CD8-positive, alpha-beta memory T cell (primary cell): ENCODE measurements at regions not wholly inside any gene's neighbourhood (a gene's known extent, or its start where the extent isn't known, plus 50 kb on each side); places are given as distances from the start of the nearest gene placed in this dataset.
A peak's percentile ranks its signal among the peaks of the same experiment; 100 is the strongest.

Source experiments
- CTCF ChIA-PET: fragments of 350-600 bp; sonication (Branson Sonifier 250); formaldehyde crosslinking; loops from one replicate; lab custom pipeline; 2021; ENCODE audit warnings: antibody characterized with exemption; lab: Charles Lee
- POLR2A ChIA-PET: fragments of 350-600 bp; sonication (Branson Sonifier 250); formaldehyde crosslinking; loops from one replicate; lab custom pipeline; 2021; ENCODE audit warnings: antibody characterized with exemption; lab: Charles Lee
- DNase-seq, 5 donors: peaks; one replicate each; pipeline versions ENCODE4 v3.0.0 to v3.0.0-alpha.2; 2020 to 2022; ENCODE audit warnings: mixed read lengths in 1 of 5
- H3K27ac ChIP-seq: one replicate; pipeline ENCODE4 v1.7.0; 2013; ENCODE audit warnings: low read depth, mild to moderate bottlenecking, low read length, moderate library complexity
- H3K27me3 ChIP-seq: 2 replicates; pipeline ENCODE4 v1.7.0; 2013; ENCODE audit warnings: low read length, mild to moderate bottlenecking; ENCODE audit not compliant: insufficient read depth, poor library complexity, severe bottlenecking
- H3K36me3 ChIP-seq: 2 replicates; pipeline ENCODE4 v1.7.0; 2013; ENCODE audit warnings: mild to moderate bottlenecking, low read length, moderate library complexity; ENCODE audit not compliant: insufficient read depth
- H3K4me1 ChIP-seq: 2 replicates; pipeline ENCODE4 v1.7.0; 2013; ENCODE audit warnings: mild to moderate bottlenecking, low read length, moderate library complexity; ENCODE audit not compliant: insufficient read depth
- H3K4me3 ChIP-seq: 2 replicates; pipeline ENCODE4 v1.7.0; 2013; ENCODE audit warnings: mild to moderate bottlenecking, low read length
- H3K9me3 ChIP-seq: 2 replicates; pipeline ENCODE4 v1.7.0; 2013; ENCODE audit warnings: mild to moderate bottlenecking, low read length
- H3K27ac Mint-ChIP-seq, 8 donors: one replicate each; pipeline ENCODE4 v1.8.0; 2020 to 2021; ENCODE audit warnings: mixed read lengths in 8 of 8, mild to moderate bottlenecking in 6 of 8, inconsistent platforms in 3 of 8, moderate library complexity in 3 of 8
- H3K27me3 Mint-ChIP-seq, 2 donors: one replicate each; pipeline ENCODE4 v1.8.0; 2020 to 2021; ENCODE audit warnings: mixed read lengths in 2 of 2, mild to moderate bottlenecking in 1 of 2, moderate library complexity in 1 of 2
- H3K36me3 Mint-ChIP-seq, 3 donors: one replicate each; pipeline ENCODE4 v1.8.0; 2020 to 2021; ENCODE audit warnings: mixed read lengths in 3 of 3, inconsistent platforms in 1 of 3, mild to moderate bottlenecking in 1 of 3
- H3K4me1 Mint-ChIP-seq, 3 donors: one replicate each; pipeline ENCODE4 v1.8.0; 2020 to 2021; ENCODE audit warnings: mixed read lengths in 3 of 3, inconsistent platforms in 1 of 3, mild to moderate bottlenecking in 1 of 3
- H3K4me3 Mint-ChIP-seq, 7 donors: one replicate each; pipeline ENCODE4 v1.8.0; 2020 to 2021; ENCODE audit warnings: mixed read lengths in 7 of 7, mild to moderate bottlenecking in 6 of 7, moderate library complexity in 4 of 7, inconsistent platforms in 2 of 7
- H3K9me3 Mint-ChIP-seq, 5 donors: one replicate each; pipeline ENCODE4 v1.8.0; 2020 to 2022; ENCODE audit warnings: mixed read lengths in 5 of 5, mild to moderate bottlenecking in 3 of 5, moderate library complexity in 2 of 5, inconsistent platforms in 1 of 5

- no peak overlapping the region for H3K4me3 ChIP-seq
Measured at GRCh38 chr6:4610256-4610655, 165.9 kb upstream of the CDYL start.

GRCh38 chr6:4608361-4609115 lies 167.7 kb upstream of the CDYL start:
- ChIA-PET POLR2A (no interaction called here), CTCF (no interaction called here)
- H3K36me3 Mint-ChIP-seq, result no peaks in the 10 kb centered on the region
- peaks cover 8% of the 10 kb centered on the region for H3K4me1 ChIP-seq
- no peaks in the 10 kb centered on the region for H3K27me3 ChIP-seq
- H3K27me3 Mint-ChIP-seq, result peaks cover 0 to 9% of the 10 kb centered on the region in 2 donors
- H3K9me3 Mint-ChIP-seq, result no peaks in the 10 kb centered on the region
- H3K27ac Mint-ChIP-seq, result peak overlapping the region in 3 of 8 donors; percentile 15 to 52 (median 39)
- H3K4me3 ChIP-seq, result no peak overlapping the region
- H3K9me3 ChIP-seq, result no peaks in the 10 kb centered on the region
- H3K27ac ChIP-seq, result no peak overlapping the region
- DNase-seq, result no peak
- peak overlapping the region in 2 of 7 donors; percentile 46 to 76 for H3K4me3 Mint-ChIP-seq
- peaks cover 22 to 37% (median 31%) of the 10 kb centered on the region in 3 donors for H3K4me1 Mint-ChIP-seq
- no peaks in the 10 kb centered on the region for H3K36me3 ChIP-seq

More at GRCh38 chr6:4610256-4610655, 165.9 kb upstream of the CDYL start:
- Histone ChIP-seq H3K9me3 (no peaks in the 10 kb centered on the region), H3K27me3 (no peaks in the 10 kb centered on the region), H3K27ac (no peak overlapping the region), H3K4me1 (peaks cover 8% of the 10 kb centered on the region), H3K36me3 (no peaks in the 10 kb centered on the region)
- Mint-ChIP-seq H3K27ac (peak overlapping the region in 3 of 8 donors; percentile 2 to 50 (median 27)), H3K9me3 (no peaks in the 10 kb centered on the region), H3K4me3 (peak overlapping the region in 2 of 7 donors; percentile 2 to 62), H3K27me3 (peaks cover 0 to 13% of the 10 kb centered on the region in 2 donors), H3K4me1 (peaks cover 22 to 37% (median 36%) of the 10 kb centered on the region in 3 donors), H3K36me3 (no peaks in the 10 kb centered on the region)
- no peak for DNase-seq
- ChIA-PET POLR2A (no interaction called here), CTCF (no interaction called here)

GRCh38 chr6:4607793-4608192 lies 168.4 kb upstream of the CDYL start:
- peaks cover 22 to 32% (median 31%) of the 10 kb centered on the region in 3 donors for H3K4me1 Mint-ChIP-seq
- no peaks in the 10 kb centered on the region for H3K9me3 Mint-ChIP-seq
- H3K36me3 ChIP-seq, result no peaks in the 10 kb centered on the region
- no peaks in the 10 kb centered on the region for H3K36me3 Mint-ChIP-seq
- H3K27ac ChIP-seq, result no peak overlapping the region
- H3K4me3 Mint-ChIP-seq, result peak overlapping the region; percentile 34 to 77 (median 60)
- peak overlapping the region in 6 of 8 donors; percentile 13 to 83 (median 44) for H3K27ac Mint-ChIP-seq
- DNase-seq, result peak in 1 of 5 donors; percentile 33
- H3K9me3 ChIP-seq, result no peaks in the 10 kb centered on the region
- no peak overlapping the region for H3K4me3 ChIP-seq
- H3K4me1 ChIP-seq, result peaks cover 8% of the 10 kb centered on the region
- H3K27me3 Mint-ChIP-seq, result peaks cover 0 to 9% of the 10 kb centered on the region in 2 donors
- ChIA-PET POLR2A (no interaction called here), CTCF (no interaction called here)
- H3K27me3 ChIP-seq, result no peaks in the 10 kb centered on the region

GRCh38 chr6:4606821-4607704 lies 169.1 kb upstream of the CDYL start:
- Mint-ChIP-seq H3K27me3 (peaks cover 0 to 7% of the 10 kb centered on the region in 2 donors), H3K36me3 (no peaks in the 10 kb centered on the region), H3K4me3 (peak overlapping the region in 6 of 7 donors; percentile 34 to 77 (median 66)), H3K4me1 (peaks cover 22 to 32% (median 31%) of the 10 kb centered on the region in 3 donors), H3K27ac (peak overlapping the region in 7 of 8 donors; percentile 13 to 78 (median 48)), H3K9me3 (no peaks in the 10 kb centered on the region)
- no peaks in the 10 kb centered on the region for H3K36me3 ChIP-seq
- H3K27me3 ChIP-seq, result no peaks in the 10 kb centered on the region
- H3K9me3 ChIP-seq, result no peaks in the 10 kb centered on the region
- peaks cover 8% of the 10 kb centered on the region for H3K4me1 ChIP-seq
- POLR2A ChIA-PET, result no interaction called here
- no peak overlapping the region for H3K4me3 ChIP-seq
- no peak for DNase-seq
- CTCF ChIA-PET, result no interaction called here
- H3K27ac ChIP-seq, result no peak overlapping the region

GRCh38 chr6:4606016-4606415 lies 170.2 kb upstream of the CDYL start:
- Mint-ChIP-seq H3K4me1 (peaks cover 22 to 31% (median 31%) of the 10 kb centered on the region in 3 donors), H3K9me3 (no peaks in the 10 kb centered on the region), H3K36me3 (no peaks in the 10 kb centered on the region), H3K4me3 (no peak overlapping the region), H3K27ac (no peak overlapping the region), H3K27me3 (peaks cover 0 to 13% of the 10 kb centered on the region in 2 donors)
- H3K27ac ChIP-seq, result no peak overlapping the region
- no peaks in the 10 kb centered on the region for H3K27me3 ChIP-seq
- no peaks in the 10 kb centered on the region for H3K36me3 ChIP-seq
- H3K4me1 ChIP-seq, result peaks cover 8% of the 10 kb centered on the region
- POLR2A ChIA-PET, result no interaction called here
- CTCF ChIA-PET, result no interaction called here
- no peaks in the 10 kb centered on the region for H3K9me3 ChIP-seq
- no peak for DNase-seq
- no peak overlapping the region for H3K4me3 ChIP-seq

- no peak overlapping the region for H3K27ac ChIP-seq
- H3K4me3 Mint-ChIP-seq, result no peak overlapping the region
- no peaks in the 10 kb centered on the region for H3K27me3 ChIP-seq
- no peak for DNase-seq
- no peaks in the 10 kb centered on the region for H3K9me3 ChIP-seq
- ChIA-PET POLR2A (no interaction called here), CTCF (no interaction called here)
- no peak overlapping the region for H3K4me3 ChIP-seq
- no peaks in the 10 kb centered on the region for H3K36me3 ChIP-seq
- H3K9me3 Mint-ChIP-seq, result no peaks in the 10 kb centered on the region
- no peak overlapping the region for H3K27ac Mint-ChIP-seq
- H3K4me1 Mint-ChIP-seq, result peaks cover 14 to 18% (median 17%) of the 10 kb centered on the region in 3 donors
- H3K27me3 Mint-ChIP-seq, result peaks cover 0 to 16% of the 10 kb centered on the region in 2 donors
- H3K4me1 ChIP-seq, result peaks cover 8% of the 10 kb centered on the region
- H3K36me3 Mint-ChIP-seq, result no peaks in the 10 kb centered on the region
Measured at GRCh38 chr6:4603856-4604369, 172.3 kb upstream of the CDYL start.

- no peak overlapping the region for H3K27ac ChIP-seq
- CTCF ChIA-PET, result no interaction called here
- H3K4me3 ChIP-seq, result no peak overlapping the region
- Mint-ChIP-seq H3K27me3 (peaks cover 0 to 18% of the 10 kb centered on the region in 2 donors), H3K27ac (no peak overlapping the region), H3K4me1 (peaks cover 14 to 17% (median 16%) of the 10 kb centered on the region in 3 donors), H3K4me3 (no peak overlapping the region), H3K9me3 (no peaks in the 10 kb centered on the region), H3K36me3 (no peaks in the 10 kb centered on the region)
- no peaks in the 10 kb centered on the region for H3K27me3 ChIP-seq
- DNase-seq, result no peak
- H3K36me3 ChIP-seq, result no peaks in the 10 kb centered on the region
- POLR2A ChIA-PET, result no interaction called here
- H3K4me1 ChIP-seq, result peaks cover 2% of the 10 kb centered on the region
- no peaks in the 10 kb centered on the region for H3K9me3 ChIP-seq
Measured at GRCh38 chr6:4603291-4603690, 172.9 kb upstream of the CDYL start.

- no peaks in the 10 kb centered on the region for H3K27me3 ChIP-seq
- H3K4me3 ChIP-seq, result no peak overlapping the region
- no peaks in the 10 kb centered on the region for H3K4me1 Mint-ChIP-seq
- ChIA-PET CTCF (no interaction called here), POLR2A (no interaction called here)
- no peak overlapping the region for H3K27ac Mint-ChIP-seq
- no peak overlapping the region for H3K27ac ChIP-seq
- no peaks in the 10 kb centered on the region for H3K36me3 Mint-ChIP-seq
- no peaks in the 10 kb centered on the region for H3K4me1 ChIP-seq
- no peak for DNase-seq
- peaks cover 0 to 21% of the 10 kb centered on the region in 2 donors for H3K27me3 Mint-ChIP-seq
- no peaks in the 10 kb centered on the region for H3K36me3 ChIP-seq
- H3K9me3 Mint-ChIP-seq, result no peaks in the 10 kb centered on the region
- H3K4me3 Mint-ChIP-seq, result no peak overlapping the region
- no peaks in the 10 kb centered on the region for H3K9me3 ChIP-seq
Measured at GRCh38 chr6:4599924-4600323, 176.3 kb upstream of the CDYL start.
